SU-DHL-6 (cell line): ENCODE measurements at regions not wholly inside any gene's neighbourhood (a gene's known extent, or its start where the extent isn't known, plus 50 kb on each side); places are given as distances from the start of the nearest gene placed in this dataset.

Experiments
- H2AFZ ChIP-seq: fragments of 200-600 bp; sonication (generic); 2 replicates; pipeline ENCODE4 v1.6.1; 2014; ENCODE audit warnings: low read depth, mild to moderate bottlenecking, moderate library complexity, mixed read lengths, antibody characterized with exemption, low read length; ENCODE audit not compliant: severe bottlenecking
- H3F3A ChIP-seq: fragments of 200-600 bp; shearing (Covaris generic); 2 replicates; pipeline ENCODE4 v1.6.0; 2016; ENCODE audit warnings: antibody characterized with exemption, mild to moderate bottlenecking; ENCODE audit not compliant: insufficient read depth
- H3K27ac ChIP-seq: fragments of 200-600 bp; sonication (generic); 2 replicates; pipeline ENCODE4 v1.5.1; 2016; ENCODE audit warnings: low read depth, mild to moderate bottlenecking, low read length, moderate library complexity, mixed read lengths
- H3K27me3 ChIP-seq: fragments of 200-600 bp; sonication (generic), shearing (Covaris generic); 2 replicates; pipeline ENCODE4 v1.6.0; 2014; ENCODE audit warnings: mild to moderate bottlenecking, low read length
- H3K36me3 ChIP-seq: fragments of 200-600 bp; sonication (generic); 2 replicates; pipeline ENCODE4 v1.6.1; 2014; ENCODE audit warnings: mild to moderate bottlenecking, low read length, mixed read lengths
- H3K4me2 ChIP-seq: fragments of 300-600, 200-600 bp; shearing (Covaris generic), sonication (generic); 2 replicates; pipeline ENCODE4 v1.6.0; 2014; ENCODE audit warnings: low read length, low read depth, mild to moderate bottlenecking; ENCODE audit not compliant: poor library complexity, severe bottlenecking
- H3K4me3 ChIP-seq: fragments of 200-600 bp; sonication (generic); 2 replicates; pipeline ENCODE4 v1.5.1; 2014; ENCODE audit warnings: antibody characterized with exemption, low read length, mild to moderate bottlenecking, mixed read lengths; ENCODE audit not compliant: insufficient read depth, poor library complexity, severe bottlenecking
- H3K79me2 ChIP-seq: fragments of 200-600 bp; sonication (generic); 2 replicates; pipeline ENCODE4 v1.6.1; 2014; ENCODE audit warnings: mild to moderate bottlenecking, low read length, moderate library complexity; ENCODE audit not compliant: insufficient read depth
- H3K9ac ChIP-seq: fragments of 200-600 bp; sonication (generic); 2 replicates; pipeline ENCODE4 v1.7.0; 2014; ENCODE audit warnings: mild to moderate bottlenecking, low read length
- H3K9me2 ChIP-seq: fragments of 200-600 bp; sonication (generic); replicated peaks from 2 replicates; pipeline ENCODE4 v1.6.1; 2014; ENCODE audit warnings: low read length; ENCODE audit not compliant: insufficient read depth
- H3K9me3 ChIP-seq: fragments of 200-600 bp; sonication (generic); 2 replicates; pipeline ENCODE4 v1.6.1; 2014; ENCODE audit warnings: low read length, mixed read lengths; ENCODE audit not compliant: insufficient read depth
- H4K20me1 ChIP-seq: fragments of 200-600 bp; sonication (generic); 2 replicates; pipeline ENCODE4 v1.6.1; 2014; ENCODE audit warnings: low read depth, mild to moderate bottlenecking, antibody characterized with exemption, low read length, moderate library complexity, mixed read lengths
- EZH2phosphoT487 ChIP-seq: fragments of 200-600 bp; sonication (generic), shearing (Covaris generic); conservative IDR thresholded peaks from 2 replicates; pipeline ENCODE4 v1.6.1; 2018; ENCODE audit warnings: mild to moderate bottlenecking, antibody characterized with exemption, low read length, moderate library complexity, mixed read lengths
- TF ChIP-seq, protein P1 (sequence below): fragments of 200-600 bp; sonication (generic); IDR thresholded peaks from one replicate; pipeline ENCODE4 v1.5.1; 2017; ENCODE audit warnings: antibody characterized with exemption, mild to moderate bottlenecking, low read length, moderate library complexity; ENCODE audit not compliant: insufficient read depth, poor library complexity, severe bottlenecking

- no peaks in the 10 kb centered on the region for H3K36me3 ChIP-seq
- no peaks in the 10 kb centered on the region for H3K9me3 ChIP-seq
- no peaks in the 10 kb centered on the region for H3K9me2 ChIP-seq
- no peak overlapping the region for H3K9ac ChIP-seq
- no peak overlapping the region for H3K27ac ChIP-seq
- TF ChIP-seq, protein P1, sequence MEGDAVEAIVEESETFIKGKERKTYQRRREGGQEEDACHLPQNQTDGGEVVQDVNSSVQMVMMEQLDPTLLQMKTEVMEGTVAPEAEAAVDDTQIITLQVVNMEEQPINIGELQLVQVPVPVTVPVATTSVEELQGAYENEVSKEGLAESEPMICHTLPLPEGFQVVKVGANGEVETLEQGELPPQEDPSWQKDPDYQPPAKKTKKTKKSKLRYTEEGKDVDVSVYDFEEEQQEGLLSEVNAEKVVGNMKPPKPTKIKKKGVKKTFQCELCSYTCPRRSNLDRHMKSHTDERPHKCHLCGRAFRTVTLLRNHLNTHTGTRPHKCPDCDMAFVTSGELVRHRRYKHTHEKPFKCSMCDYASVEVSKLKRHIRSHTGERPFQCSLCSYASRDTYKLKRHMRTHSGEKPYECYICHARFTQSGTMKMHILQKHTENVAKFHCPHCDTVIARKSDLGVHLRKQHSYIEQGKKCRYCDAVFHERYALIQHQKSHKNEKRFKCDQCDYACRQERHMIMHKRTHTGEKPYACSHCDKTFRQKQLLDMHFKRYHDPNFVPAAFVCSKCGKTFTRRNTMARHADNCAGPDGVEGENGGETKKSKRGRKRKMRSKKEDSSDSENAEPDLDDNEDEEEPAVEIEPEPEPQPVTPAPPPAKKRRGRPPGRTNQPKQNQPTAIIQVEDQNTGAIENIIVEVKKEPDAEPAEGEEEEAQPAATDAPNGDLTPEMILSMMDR, result no peak
- no peak for TF ChIP-seq EZH2phosphoT487
- H2AFZ ChIP-seq, result no peak overlapping the region
- H3F3A ChIP-seq, result no peaks in the 10 kb centered on the region
- H3K4me3 ChIP-seq, result no peak overlapping the region
- H3K4me2 ChIP-seq, result no peak overlapping the region
- H3K27me3 ChIP-seq, result no peaks in the 10 kb centered on the region
- H3K79me2 ChIP-seq, result no peaks in the 10 kb centered on the region
- H4K20me1 ChIP-seq, result no peaks in the 10 kb centered on the region
Observed at GRCh38 chr9:117873664-117874063, 169.5 kb downstream of the TLR4 start.

GRCh38 chr9:117875886-117876285 lies 171.7 kb downstream of the TLR4 start:
- no peaks in the 10 kb centered on the region for H3K27me3 ChIP-seq
- H3F3A ChIP-seq, result no peaks in the 10 kb centered on the region

DNA sequence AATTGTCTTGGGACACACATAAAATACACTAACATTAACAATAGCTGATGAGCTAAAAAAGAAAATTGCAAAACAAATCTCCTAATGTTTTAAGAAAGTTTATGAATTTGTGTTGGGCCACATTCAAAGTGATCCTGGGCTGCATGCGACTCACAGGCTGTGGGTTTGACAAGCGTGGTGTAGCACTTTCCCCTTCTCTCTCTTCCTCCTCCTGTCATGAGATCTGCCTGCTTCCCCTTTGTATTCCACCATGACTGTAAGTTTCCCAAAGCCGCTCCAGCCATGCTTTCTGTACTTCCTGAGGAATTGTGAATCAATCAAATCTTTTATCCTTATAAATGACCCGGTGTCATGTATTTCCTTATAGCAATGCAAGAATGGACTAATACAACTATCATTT lies 178.0 kb downstream of the TLR4 start:
- H3K9me3 ChIP-seq, result no peaks in the 10 kb centered on the region
- no peaks in the 10 kb centered on the region for H4K20me1 ChIP-seq
- H3K9ac ChIP-seq, result no peak overlapping the region
- no peak for TF ChIP-seq EZH2phosphoT487
- TF ChIP-seq, protein P1, result no peak
- no peak overlapping the region for H3K4me3 ChIP-seq
- H3K4me2 ChIP-seq, result no peak overlapping the region
- no peaks in the 10 kb centered on the region for H3K36me3 ChIP-seq
- no peaks in the 10 kb centered on the region for H3K9me2 ChIP-seq
- no peaks in the 10 kb centered on the region for H3K27me3 ChIP-seq
- H3K79me2 ChIP-seq, result no peaks in the 10 kb centered on the region
- no peak overlapping the region for H2AFZ ChIP-seq
- H3F3A ChIP-seq, result no peaks in the 10 kb centered on the region
- no peak overlapping the region for H3K27ac ChIP-seq

More at GRCh38 chr9:117875886-117876285, 171.7 kb downstream of the TLR4 start:
- H3K9me3 ChIP-seq, result no peaks in the 10 kb centered on the region
- no peak for TF ChIP-seq EZH2phosphoT487
- TF ChIP-seq, protein P1, result no peak
- H3K9me2 ChIP-seq, result no peaks in the 10 kb centered on the region
- no peak overlapping the region for H3K9ac ChIP-seq
- no peaks in the 10 kb centered on the region for H3K79me2 ChIP-seq
- H3K36me3 ChIP-seq, result no peaks in the 10 kb centered on the region
- H2AFZ ChIP-seq, result no peak overlapping the region
- H3K4me3 ChIP-seq, result no peak overlapping the region
- H4K20me1 ChIP-seq, result no peaks in the 10 kb centered on the region
- H3K4me2 ChIP-seq, result no peak overlapping the region
- no peak overlapping the region for H3K27ac ChIP-seq

- H2AFZ ChIP-seq, result no peak overlapping the region
- no peaks in the 10 kb centered on the region for H3F3A ChIP-seq
- H3K79me2 ChIP-seq, result no peaks in the 10 kb centered on the region
- no peak overlapping the region for H3K9ac ChIP-seq
- H3K4me2 ChIP-seq, result no peak overlapping the region
- H3K4me3 ChIP-seq, result no peak overlapping the region
- no peaks in the 10 kb centered on the region for H3K27me3 ChIP-seq
- H3K9me2 ChIP-seq, result no peaks in the 10 kb centered on the region
- TF ChIP-seq, protein P1, result no peak
- no peak for TF ChIP-seq EZH2phosphoT487
- H3K9me3 ChIP-seq, result no peaks in the 10 kb centered on the region
- no peaks in the 10 kb centered on the region for H4K20me1 ChIP-seq
- no peak overlapping the region for H3K27ac ChIP-seq
- no peaks in the 10 kb centered on the region for H3K36me3 ChIP-seq
Observed at GRCh38 chr9:117886616-117887015, 182.4 kb downstream of the TLR4 start.
